PC-3 (cell line): ENCODE measurements at regions not wholly inside any gene's neighbourhood (a gene's known extent, or its start where the extent isn't known, plus 50 kb on each side); places are given as distances from the start of the nearest gene placed in this dataset.

ENCODE experiments used
- CTCF ChIP-seq: fragments of 300-600 bp; sonication (generic); conservative IDR thresholded peaks from 2 replicates; pipeline ENCODE4 v1.5.1; 2017; ENCODE audit warnings: antibody characterized with exemption, low read depth, mild to moderate bottlenecking, low read length
- EZH2 ChIP-seq: fragments of 300-600 bp; sonication (generic); IDR thresholded peaks from one replicate; pipeline ENCODE4 v1.6.1; 2017; ENCODE audit warnings: antibody characterized with exemption, mild to moderate bottlenecking, low read length; ENCODE audit not compliant: unreplicated experiment
- EZH2phosphoT487 ChIP-seq: fragments of 300-600 bp; sonication (generic); IDR thresholded peaks from 2 replicates; pipeline ENCODE4 v1.6.1; 2018; ENCODE audit warnings: mild to moderate bottlenecking, antibody characterized with exemption, low read length, borderline replicate concordance

- TF ChIP-seq CTCF (no peak), EZH2 (no peak), EZH2phosphoT487 (no peak)
These were observed 274.7 kb downstream of the NEDD1 start for GRCh38 chr12:97181571-97182265.
